ENCODE measurements at regions not wholly inside any gene's neighbourhood (a gene's known extent, or its start where the extent isn't known, plus 50 kb on each side); places are given as distances from the start of the nearest gene placed in this dataset.
"Not testable (repeated sequence)": the region's sequence is repeated elsewhere in the genome, so short reads cannot be mapped to it uniquely, and the experiment has no call there.

GRCh38 chr4:110424144-110424543 lies 51.8 kb upstream of the ENPEP start:
- no peak for DNase-seq (ENCODE audit: low read depth)

- no peak for DNase-seq (ENCODE audit: low read depth)
Measured at GRCh38 chr4:110418641-110419040, 57.3 kb upstream of the ENPEP start.

DNA sequence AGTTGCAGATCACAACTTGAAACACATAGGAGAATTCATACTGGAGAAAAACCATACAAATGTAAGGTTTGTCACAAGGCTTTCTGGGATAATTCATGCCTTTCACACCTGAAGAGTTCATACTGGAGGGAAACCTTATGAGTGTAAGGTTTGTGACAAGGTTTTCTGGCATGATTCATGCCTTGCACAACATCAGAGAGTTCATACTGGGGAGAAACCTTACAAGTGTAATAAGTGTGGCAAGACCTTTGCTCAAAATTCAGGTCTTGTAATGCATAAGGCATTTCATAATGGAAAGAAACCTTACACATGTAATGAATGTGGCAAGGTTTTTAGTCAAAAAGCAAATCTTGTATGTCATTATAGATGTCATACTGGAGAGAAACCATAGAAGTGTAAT lies 58.8 kb upstream of the ENPEP start:
- no peak for DNase-seq (ENCODE audit: low read depth)

DNA sequence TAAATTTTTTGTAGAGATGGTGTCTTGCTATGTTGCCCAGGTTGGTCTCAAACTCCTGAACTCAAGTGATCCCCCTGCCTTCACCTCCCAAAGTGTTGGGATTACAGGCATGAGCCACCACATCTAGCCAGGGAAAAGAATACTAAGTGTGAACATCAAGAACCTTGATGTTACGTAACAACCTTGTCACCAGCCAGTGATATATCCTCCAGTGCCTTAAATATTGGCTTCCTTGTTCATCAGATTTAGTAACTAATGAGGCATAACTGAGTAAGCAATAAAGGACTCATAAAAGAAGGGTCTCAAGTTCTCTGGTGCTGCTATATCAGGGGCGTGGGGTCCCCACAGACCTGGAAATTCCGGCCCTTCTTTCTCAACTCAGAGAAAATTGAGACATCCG lies 60.5 kb upstream of the ENPEP start:
- no peak for DNase-seq (ENCODE audit: low read depth)

DNA sequence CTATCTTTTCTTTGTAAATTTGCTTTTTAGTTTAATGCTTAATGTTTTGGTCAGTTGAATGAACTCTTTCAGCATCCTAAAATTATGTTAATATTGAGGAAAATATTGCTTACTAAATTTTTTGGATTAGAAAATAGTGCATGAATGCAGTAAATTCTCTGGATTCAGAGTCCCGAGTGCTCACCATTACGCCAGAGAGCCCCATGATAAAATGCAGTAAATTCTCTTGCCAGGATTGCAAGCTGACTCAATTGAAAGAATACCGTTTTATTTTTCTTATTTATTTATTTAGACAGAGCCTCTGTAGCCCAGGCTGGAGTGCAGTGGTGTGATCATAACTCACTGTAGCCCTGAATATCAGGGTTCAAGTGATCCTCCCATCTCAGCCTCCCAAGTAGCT lies 60.9 kb upstream of the ENPEP start:
- no peak for DNase-seq (ENCODE audit: low read depth)

DNA sequence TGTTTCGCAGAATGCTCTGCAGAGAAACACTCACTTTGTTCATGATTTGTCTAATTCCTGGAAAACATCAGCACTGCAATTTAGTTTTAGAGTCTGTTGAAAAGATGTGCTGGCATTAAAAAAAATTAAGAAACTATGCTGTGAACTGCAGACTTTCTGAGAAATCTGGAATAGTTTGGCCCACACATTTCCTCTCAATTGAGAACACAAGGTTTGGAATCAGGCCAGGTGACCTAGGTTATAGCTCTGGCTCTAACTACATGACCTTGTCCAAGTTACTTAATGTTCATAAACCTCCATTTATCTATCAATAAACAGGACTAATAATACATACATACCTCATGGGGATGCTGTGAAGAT lies 61.4 kb upstream of the ENPEP start:
- DNase-seq (ENCODE audit: low read depth), result no peak

GRCh38 chr4:110413807-110414560 lies 62.0 kb upstream of the ENPEP start:
- not testable (repeated sequence) for DNase-seq (ENCODE audit: low read depth)

DNA sequence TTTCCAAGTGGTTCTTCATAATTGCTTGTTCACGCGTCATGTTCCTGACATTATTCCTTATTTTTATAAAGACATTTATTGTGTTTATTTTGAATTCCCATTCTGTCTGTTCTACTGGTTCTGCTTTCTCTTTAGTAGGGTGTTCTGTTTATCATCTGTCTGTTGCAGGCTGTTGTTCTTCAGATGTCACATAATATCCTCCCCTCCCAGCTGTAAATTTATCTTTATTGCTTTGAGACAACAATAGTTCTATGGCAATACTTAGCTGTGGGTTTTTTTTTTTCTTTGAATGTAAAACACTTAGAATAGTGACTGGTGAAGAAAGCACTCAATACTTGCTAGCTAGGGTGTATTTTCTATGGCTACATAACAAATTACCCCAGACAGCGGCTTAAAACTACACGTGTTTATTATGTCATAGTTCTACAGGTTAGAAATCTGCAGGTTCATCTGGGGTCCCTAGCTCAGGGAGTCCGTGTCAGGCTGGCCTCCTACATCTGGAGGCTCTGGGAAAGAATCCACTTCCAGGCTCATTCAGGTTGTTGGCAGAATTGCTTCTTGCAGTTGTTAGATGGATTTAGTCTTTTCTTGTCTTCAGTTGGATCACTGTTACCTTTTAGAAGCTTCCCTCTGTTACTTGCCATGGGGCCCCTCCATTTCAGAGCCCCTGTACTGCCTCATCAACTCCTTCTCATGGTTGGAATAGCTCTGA lies 63.4 kb upstream of the ENPEP start:
- DNase-seq (ENCODE audit: low read depth), result no peak

DNA sequence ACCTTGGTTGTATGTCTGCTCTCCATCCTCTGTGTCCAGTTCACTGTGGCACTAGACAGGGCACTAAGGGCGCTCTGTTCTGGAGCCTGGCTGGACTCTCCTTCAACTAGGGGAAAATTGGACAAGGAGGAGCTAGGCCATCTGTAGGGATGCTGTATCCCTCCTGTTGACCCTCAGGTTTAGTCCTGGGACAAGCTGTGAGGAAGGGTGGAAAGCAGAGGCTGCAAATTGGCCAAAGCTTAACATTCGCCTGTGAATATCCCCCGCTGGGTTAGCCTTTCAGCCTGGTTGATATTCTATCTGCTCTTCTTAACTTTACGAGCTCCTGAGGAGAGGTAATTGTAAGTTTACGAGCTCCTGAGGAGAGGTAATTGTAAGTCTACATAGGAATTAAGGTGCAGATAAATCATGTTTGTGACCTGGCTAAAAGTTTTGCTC lies 64.4 kb upstream of the ENPEP start:
- DNase-seq (ENCODE audit: low read depth), result no peak

GRCh38 chr4:110410853-110411573 lies 64.9 kb upstream of the ENPEP start:
- not testable (repeated sequence) for DNase-seq (ENCODE audit: low read depth)

DNA sequence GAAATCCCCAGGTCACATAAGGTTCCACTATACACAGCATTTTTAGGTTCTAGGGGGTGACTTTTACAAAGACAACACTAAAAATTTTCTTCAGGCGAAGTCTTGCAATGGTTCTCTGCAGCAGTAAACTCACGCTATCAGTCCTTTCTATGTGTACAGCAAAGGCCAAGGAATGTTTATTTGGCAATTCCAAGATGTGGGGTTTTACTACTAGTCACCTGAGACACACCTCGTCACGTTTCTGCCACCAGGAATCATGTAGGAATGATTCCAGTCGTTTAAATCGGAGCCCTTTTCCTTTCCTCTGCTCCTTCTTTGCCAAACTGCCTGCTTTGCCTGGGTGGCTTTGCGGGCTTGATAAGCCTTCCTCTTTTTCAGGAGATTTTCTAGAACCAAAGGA lies 75.9 kb upstream of the ENPEP start:
- DNase-seq (ENCODE audit: low read depth), result no peak

GRCh38 chr4:110399046-110399445 lies 76.9 kb upstream of the ENPEP start:
- not testable (repeated sequence) for DNase-seq (ENCODE audit: low read depth)

- no peak for DNase-seq (ENCODE audit: low read depth)
Measured at GRCh38 chr4:110396963-110397362, 79.0 kb upstream of the ENPEP start.

DNA sequence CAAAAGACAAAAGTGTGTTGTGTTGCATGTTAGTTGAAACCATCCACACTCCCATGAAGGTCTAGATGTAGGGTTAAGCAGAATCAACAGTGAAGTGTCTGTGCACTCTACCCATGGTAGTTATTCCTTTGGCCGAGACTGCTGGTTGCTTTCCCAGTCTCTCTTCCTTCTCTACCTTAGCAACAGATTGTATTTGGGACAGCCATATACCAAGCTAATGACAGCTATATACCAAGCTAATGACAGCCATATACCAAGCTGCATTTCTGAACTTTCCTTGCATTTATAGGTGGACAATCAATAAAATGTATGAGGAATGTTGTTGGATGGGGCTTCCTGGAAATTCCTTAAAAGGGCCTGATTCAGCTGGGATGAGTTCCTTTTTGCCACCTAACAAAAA lies 80.5 kb upstream of the ENPEP start:
- no peak for DNase-seq (ENCODE audit: low read depth)

DNA sequence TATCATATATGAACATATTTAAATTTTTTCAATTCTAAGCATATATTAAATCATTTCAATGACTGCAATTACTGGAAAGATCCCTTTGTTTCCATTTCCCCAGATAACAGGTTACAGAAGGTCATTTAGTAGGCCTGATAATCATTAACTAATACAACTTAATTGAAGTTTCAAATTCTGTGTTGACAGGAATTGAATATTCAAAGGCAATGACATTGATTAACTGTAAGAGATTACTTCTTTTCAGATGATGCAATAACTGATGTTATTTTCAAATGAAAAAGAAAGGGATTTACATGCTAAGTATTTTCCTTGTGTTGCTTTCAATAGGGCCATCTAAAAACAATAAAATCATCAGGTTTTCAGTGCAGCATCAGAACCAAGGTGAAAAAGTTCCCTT lies 81.1 kb upstream of the ENPEP start:
- no peak for DNase-seq (ENCODE audit: low read depth)

DNA sequence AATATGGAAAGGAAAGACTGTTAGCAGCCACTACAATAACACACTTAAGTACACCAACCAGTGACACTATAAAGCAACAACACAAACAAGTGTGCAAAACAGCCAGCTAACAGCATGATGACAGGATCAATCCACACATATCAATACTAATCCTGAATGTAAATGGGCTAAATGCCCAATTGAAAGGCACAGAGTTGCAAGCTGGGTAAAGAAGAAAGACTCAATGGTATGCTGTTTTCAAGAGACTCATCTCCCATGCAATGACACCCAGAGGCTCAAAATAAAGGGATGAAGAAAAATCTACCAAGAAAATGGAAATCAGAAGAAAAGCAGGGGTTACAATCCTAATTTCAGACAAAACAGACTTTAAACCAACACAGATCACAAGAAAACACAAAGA lies 94.2 kb upstream of the ENPEP start:
- DNase-seq (ENCODE audit: low read depth), result no peak

GRCh38 chr4:110372485-110372884 lies 103.5 kb upstream of the ENPEP start:
- DNase-seq (ENCODE audit: low read depth), result no peak

GRCh38 chr4:110371016-110371770 lies 104.8 kb upstream of the ENPEP start:
- DNase-seq (ENCODE audit: low read depth), result peak; percentile 6

DNA sequence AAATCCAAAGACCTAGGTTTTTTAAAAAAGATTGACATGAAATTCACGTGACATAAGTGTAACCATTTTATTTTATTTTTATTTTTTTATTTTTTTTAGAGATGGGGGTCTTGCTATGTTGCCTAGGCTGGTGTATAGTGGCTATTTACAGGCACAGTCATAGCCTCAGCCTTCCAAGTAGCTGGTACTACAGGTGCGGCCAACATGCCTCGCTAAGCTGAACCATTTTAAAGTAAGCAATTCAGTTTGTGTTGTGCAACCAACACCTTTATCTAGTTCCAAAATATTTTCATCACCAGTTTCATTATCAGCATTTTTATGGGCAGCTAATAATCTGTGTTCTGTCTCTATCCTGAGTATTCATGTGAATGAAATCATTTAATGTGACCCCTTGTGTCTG lies 107.5 kb upstream of the ENPEP start:
- no peak for DNase-seq (ENCODE audit: low read depth)

GRCh38 chr4:110367156-110367555 lies 108.8 kb upstream of the ENPEP start:
- DNase-seq (ENCODE audit: low read depth), result no peak

- no peak for DNase-seq (ENCODE audit: low read depth)
Measured at GRCh38 chr4:110365761-110366160, 110.2 kb upstream of the ENPEP start.

GRCh38 chr4:110364911-110365520 lies 110.9 kb upstream of the ENPEP start:
- no peak for DNase-seq (ENCODE audit: low read depth)
